ENCODE measurements at regions not wholly inside any gene's neighbourhood (a gene's known extent, or its start where the extent isn't known, plus 50 kb on each side); places are given as distances from the start of the nearest gene placed in this dataset.

- no peak for TF ChIP-seq CTCF (conservative IDR thresholded peaks at IDR 0.05; ENCODE audit: low read length)
- TF ChIP-seq EZH2phosphoT487 (IDR thresholded peaks at IDR 0.05; ENCODE audit: borderline replicate concordance), result no peak
These were observed 1793.2 kb upstream of the PCDH20 start for GRCh38 chr13:63208826-63209225.

All from Loucy (cell line).